BLaER1 (cell line): ENCODE measurements at regions not wholly inside any gene's neighbourhood (a gene's known extent, or its start where the extent isn't known, plus 50 kb on each side); places are given as distances from the start of the nearest gene placed in this dataset.
"Not testable (repeated sequence)": the region's sequence is repeated elsewhere in the genome, so short reads cannot be mapped to it uniquely, and the experiment has no call there.

Source experiments
- H3K27ac ChIP-seq: shearing (Covaris generic); formaldehyde crosslinking; 2 replicates; pipeline ENCODE4 v1.8.1; 2022
- H3K27me3 ChIP-seq: shearing (Covaris generic); formaldehyde crosslinking; 2 replicates; pipeline ENCODE4 v1.8.1; 2022
- H3K36me3 ChIP-seq: shearing (Covaris generic); formaldehyde crosslinking; 2 replicates; pipeline ENCODE4 v1.8.1; 2022
- H3K4me1 ChIP-seq: shearing (Covaris generic); formaldehyde crosslinking; 2 replicates; pipeline ENCODE4 v1.8.1; 2022
- H3K4me2 ChIP-seq: shearing (Covaris generic); formaldehyde crosslinking; 2 replicates; pipeline ENCODE4 v1.8.1; 2022
- H3K4me3 ChIP-seq: shearing (Covaris generic); formaldehyde crosslinking; 2 replicates; pipeline ENCODE4 v1.8.1; 2022
- H3K9ac ChIP-seq: shearing (Covaris generic); formaldehyde crosslinking; 2 replicates; pipeline ENCODE4 v1.8.1; 2022
- H3K9me3 ChIP-seq: shearing (Covaris generic); formaldehyde crosslinking; 2 replicates; pipeline ENCODE4 v1.8.1; 2022
- H4K20me1 ChIP-seq: shearing (Covaris generic); formaldehyde crosslinking; 2 replicates; pipeline ENCODE4 v1.8.1; 2022
- Cebpa-rat ChIP-seq: shearing (Covaris generic); IDR thresholded peaks from 2 replicates; pipeline ENCODE4 v1.8.1; 2022

DNA sequence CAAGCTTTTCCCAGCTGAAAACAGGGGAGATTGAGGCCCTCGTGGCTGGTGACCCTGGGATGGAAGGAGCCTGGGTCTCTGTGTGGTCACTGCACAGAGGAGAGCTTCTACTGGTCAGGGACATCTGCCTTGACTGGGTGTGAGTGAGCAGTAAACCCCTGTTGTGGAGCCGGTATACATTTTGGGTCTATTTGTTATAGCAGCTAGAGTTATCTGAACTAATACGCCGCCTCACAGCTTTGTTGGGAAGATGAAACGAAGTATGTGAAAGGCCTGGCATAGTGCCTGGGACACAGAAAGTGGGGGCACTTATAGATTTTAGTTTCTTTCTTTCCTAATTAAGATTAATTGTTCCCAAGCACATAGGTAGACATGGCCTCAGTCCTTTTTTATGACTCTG lies 72.2 kb upstream of the HPCAL1 start:
- Histone ChIP-seq H3K27ac (no peak overlapping the region), H3K27me3 (no peaks in the 10 kb centered on the region), H3K36me3 (no peaks in the 10 kb centered on the region), H3K9ac (no peak overlapping the region), H3K4me3 (no peak overlapping the region), H3K4me1 (peaks cover 30% of the 10 kb centered on the region), H3K4me2 (no peak overlapping the region), H3K9me3 (no peaks in the 10 kb centered on the region), H4K20me1 (no peaks in the 10 kb centered on the region)
- TF ChIP-seq Cebpa-rat = no peak

DNA sequence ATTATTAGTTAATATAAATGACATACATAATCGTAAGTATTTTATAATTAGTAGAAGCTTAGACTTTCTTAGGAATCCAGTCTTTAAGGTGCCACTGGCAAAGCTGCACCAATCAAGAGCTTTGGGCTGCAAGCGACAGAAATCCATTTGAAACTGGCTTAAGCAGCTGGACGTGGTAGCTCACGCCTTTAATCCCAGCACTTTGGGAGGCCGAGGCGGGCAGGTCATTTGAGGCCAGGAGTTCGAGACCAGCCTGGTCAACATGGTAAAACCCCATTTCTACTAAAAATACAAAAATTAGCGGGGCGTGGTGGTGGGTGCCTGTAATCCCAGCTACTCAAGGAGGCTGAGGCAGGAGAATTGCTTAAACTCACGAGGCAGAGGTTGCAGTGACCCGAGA lies 71.8 kb upstream of the HPCAL1 start:
- H3K4me3 ChIP-seq, H3K9me3 ChIP-seq, H4K20me1 ChIP-seq, H3K27ac ChIP-seq, H3K36me3 ChIP-seq, H3K9ac ChIP-seq, H3K27me3 ChIP-seq, H3K4me2 ChIP-seq: not testable (repeated sequence)
- peaks cover 25% of the 10 kb centered on the region for H3K4me1 ChIP-seq

DNA sequence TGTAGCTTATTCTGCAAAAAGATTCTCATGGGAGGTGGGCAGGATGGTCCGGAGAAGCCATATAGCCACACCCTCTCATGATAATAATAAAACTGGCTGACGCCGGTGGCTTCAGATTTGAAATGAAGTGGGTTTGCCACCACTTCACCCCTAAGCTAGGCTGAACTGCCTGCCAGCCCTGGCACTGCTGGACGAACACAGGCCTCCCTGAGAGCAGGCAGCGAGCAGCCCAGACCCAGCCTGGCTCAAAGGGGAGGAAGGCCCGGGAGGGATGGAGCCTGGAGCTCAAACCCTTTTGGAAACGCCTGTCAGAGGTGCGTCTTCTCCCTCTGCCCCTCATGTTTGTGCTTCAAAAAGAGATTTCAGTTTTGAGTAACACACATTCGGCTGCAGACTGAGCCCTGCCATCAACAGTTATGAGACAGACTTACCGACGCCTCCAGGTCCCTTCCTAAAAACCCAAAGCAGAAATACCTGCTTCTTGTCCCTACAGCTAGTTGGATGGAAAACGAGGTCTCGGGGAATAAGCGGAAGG lies 71.1 kb upstream of the HPCAL1 start:
- H4K20me1 ChIP-seq = no peaks in the 10 kb centered on the region
- H3K4me2 ChIP-seq = no peak overlapping the region
- no peak overlapping the region for H3K9ac ChIP-seq
- H3K27me3 ChIP-seq = no peaks in the 10 kb centered on the region
- H3K36me3 ChIP-seq = no peaks in the 10 kb centered on the region
- H3K4me1 ChIP-seq = peaks cover 25% of the 10 kb centered on the region
- H3K27ac ChIP-seq = no peak overlapping the region
- no peaks in the 10 kb centered on the region for H3K9me3 ChIP-seq
- H3K4me3 ChIP-seq = no peak overlapping the region
- TF ChIP-seq Cebpa-rat = no peak

DNA sequence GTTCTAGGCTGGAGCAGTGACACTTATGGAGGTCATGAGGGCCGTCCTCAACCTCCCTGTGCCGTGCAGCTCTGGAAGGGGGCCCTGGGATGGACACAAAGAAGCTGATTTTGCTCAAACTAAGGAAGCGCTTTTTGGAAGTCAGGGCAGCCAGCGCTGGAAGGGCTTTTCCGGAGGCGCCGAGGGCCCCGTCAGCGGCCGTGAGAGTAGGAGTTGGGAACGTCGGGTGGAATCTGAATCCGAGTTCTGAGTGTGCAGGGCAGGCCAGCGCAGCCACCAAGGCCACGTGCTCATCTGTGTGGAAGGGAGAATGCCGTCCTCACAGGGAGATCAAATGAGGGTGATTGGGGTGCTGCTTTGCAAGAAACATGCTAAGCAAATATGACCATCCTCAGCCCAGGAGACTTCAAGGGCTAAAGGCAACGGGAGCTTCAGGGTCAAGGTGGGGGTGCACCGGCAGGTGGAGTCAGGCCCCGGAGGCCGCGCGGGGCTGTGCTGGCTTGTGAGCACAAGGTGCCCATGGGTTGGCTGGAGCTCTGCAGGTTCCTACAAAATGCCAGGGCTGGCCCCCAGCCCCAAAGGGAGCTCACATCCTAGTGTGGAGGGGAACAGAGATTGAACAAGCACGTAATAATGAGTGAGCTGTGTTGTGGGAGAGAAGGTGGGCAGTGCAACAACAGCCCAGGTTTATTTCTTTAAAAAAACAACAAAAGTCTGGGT lies 70.4 kb upstream of the HPCAL1 start:
- no peaks in the 10 kb centered on the region for H3K36me3 ChIP-seq
- TF ChIP-seq Cebpa-rat = no peak
- no peaks in the 10 kb centered on the region for H3K9me3 ChIP-seq
- no peaks in the 10 kb centered on the region for H4K20me1 ChIP-seq
- no peaks in the 10 kb centered on the region for H3K27me3 ChIP-seq
- peaks cover 22% of the 10 kb centered on the region for H3K4me1 ChIP-seq
- no peak overlapping the region for H3K4me3 ChIP-seq
- H3K9ac ChIP-seq = no peak overlapping the region
- no peak overlapping the region for H3K27ac ChIP-seq
- H3K4me2 ChIP-seq = no peak overlapping the region

DNA sequence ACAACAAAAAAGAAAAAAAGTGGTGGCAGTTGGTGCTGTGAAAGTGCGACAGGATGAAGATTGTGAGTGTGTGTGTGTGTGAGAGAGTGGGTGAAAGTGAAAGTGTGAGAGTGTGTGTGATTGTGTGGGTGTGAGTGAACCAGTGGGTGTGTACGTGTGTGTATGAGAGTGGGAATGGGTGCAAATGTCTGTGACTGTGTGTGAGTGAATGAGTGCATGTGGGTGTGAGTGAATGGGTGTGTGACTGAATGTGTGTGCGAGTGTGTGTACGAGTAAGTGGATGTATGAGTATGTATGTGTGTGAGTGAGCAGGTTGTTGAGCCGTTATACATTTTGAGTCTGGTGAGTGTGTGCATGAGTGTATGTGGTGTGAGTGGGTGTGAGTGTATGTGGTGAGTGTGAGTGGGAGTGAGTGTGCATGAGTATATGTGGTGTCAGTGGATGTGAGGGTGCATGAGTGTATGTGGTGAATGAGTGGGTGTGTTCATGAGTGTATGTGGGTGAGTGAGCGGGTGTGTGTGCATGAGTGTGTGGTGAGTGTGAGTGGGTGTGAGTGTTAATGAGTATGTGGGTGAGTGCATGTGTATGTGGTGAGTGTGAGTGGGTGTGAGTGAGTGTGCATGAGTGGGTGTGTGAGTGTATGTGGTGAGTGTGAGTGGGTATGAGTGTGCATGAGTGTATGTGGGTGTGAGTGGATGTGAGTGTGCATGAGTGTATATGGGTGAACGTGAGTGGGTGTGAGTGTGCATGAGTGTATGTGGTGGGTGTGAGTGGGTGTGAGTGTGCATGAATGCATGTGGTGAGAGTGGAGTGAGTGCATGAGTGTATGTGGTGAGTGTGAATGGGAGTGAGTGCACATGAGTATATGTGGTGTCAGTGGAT lies 69.3 kb upstream of the HPCAL1 start:
- Histone ChIP-seq H3K27me3 (no peaks in the 10 kb centered on the region), H3K4me2 (no peak overlapping the region), H3K4me1 (peaks cover 15% of the 10 kb centered on the region), H3K4me3 (no peak overlapping the region), H3K27ac (no peak overlapping the region), H3K36me3 (no peaks in the 10 kb centered on the region), H3K9me3 (no peaks in the 10 kb centered on the region), H4K20me1 (no peaks in the 10 kb centered on the region), H3K9ac (no peak overlapping the region)
- TF ChIP-seq Cebpa-rat = no peak

DNA sequence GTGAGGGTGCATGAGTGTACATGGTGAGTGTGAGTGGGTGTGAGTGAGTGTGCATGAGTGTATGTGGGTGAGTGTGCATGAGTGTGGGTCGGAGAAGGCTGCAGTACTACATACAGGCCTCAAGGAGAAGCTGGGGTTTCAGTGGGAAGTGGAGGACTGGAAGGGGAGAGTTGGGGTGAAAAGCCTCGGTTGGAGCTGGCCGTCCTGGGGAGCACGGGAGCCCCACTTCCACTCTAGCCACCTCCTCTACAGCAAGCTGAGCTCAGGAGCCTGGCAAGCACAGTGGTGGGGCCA lies 68.7 kb upstream of the HPCAL1 start:
- Histone ChIP-seq H3K27ac (no peak overlapping the region), H3K9me3 (no peaks in the 10 kb centered on the region), H3K4me3 (no peak overlapping the region), H3K36me3 (no peaks in the 10 kb centered on the region), H4K20me1 (no peaks in the 10 kb centered on the region), H3K4me1 (peaks cover 15% of the 10 kb centered on the region), H3K27me3 (no peaks in the 10 kb centered on the region), H3K9ac (no peak overlapping the region), H3K4me2 (0 out of 2 replicates have a peak overlapping the region, but pooled peaks have one; percentile 9)
- no peak for TF ChIP-seq Cebpa-rat

DNA sequence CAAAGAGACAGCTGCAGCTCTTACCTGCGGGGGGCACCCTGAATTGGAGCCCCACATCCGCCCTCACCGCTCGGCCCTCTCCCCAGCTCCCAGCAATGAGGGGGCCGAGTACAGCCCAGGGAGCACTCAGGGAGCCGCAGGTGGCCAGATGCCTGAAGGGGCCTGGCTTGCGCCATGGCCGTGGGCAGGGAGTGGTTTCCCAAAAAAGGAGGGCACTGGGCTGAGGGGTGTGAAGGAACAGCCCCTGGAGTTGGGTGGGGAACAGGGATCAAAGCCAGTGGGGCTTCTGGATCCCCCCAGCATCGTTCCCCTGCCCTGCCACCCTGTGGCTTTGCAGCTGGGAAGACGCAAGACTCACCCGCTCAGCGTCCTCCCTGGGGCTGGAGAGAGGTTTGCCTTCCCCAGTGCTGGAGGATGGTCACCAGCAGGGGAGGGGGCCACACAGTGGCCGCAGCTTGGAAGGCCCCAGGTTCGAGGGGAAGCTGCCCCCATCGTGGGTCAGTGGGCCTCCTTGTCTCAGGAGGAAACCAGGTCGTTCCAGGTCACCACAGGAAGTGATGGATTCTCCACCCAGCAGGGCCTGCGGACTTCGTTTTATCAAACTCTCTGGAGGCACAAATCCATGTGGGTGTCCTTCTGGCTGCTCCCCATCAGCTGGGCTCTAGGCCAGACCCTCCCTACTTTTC lies 68.2 kb upstream of the HPCAL1 start:
- Histone ChIP-seq H3K9me3 (no peaks in the 10 kb centered on the region), H3K4me3 (no peak overlapping the region), H3K27ac (no peak overlapping the region), H3K4me2 (peak overlapping the region; percentile 9; the same call in 1 of the 2 replicates), H3K27me3 (no peaks in the 10 kb centered on the region), H3K9ac (no peak overlapping the region), H3K36me3 (no peaks in the 10 kb centered on the region), H3K4me1 (peaks cover 15% of the 10 kb centered on the region), H4K20me1 (no peaks in the 10 kb centered on the region)
- TF ChIP-seq Cebpa-rat = no peak

DNA sequence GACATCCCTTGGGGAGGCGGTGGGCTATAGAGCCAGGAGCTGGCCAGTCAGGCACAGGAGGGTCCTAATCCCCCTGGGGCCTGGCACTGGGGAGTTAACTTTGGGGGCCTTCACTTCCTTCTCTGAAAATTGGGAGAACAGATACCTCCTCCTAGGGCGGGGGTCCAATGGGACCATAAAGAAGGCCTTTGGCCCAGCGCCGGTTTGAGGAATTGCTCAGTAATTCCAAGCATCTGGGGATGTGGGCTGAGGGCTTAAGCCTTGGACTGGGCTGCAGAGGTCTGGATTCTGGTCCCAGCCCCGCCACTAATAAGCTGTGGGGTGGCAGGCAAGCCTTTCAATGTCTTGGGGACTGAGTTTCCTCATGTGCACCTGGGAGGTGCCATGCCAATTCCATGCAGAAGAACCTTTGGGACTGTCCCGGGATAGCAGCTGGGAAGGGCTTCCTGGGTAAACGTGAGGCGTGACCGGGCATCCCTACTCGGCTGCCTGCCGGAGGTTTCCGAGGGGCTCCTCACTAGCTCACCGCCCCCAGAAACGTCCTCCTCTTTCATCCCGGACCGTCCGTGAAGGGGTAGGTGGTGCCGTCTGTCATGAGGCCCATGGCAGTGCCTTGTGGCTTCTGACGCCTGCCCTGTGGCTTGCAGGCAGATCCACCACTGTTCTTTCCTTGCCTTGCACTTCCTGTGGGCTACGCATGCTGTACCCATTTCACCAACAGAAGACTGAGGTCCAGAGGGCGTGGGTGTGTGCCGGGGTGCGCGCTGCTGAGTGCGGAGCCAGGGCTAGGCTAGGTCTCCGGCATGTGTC lies 67.4 kb upstream of the HPCAL1 start:
- Histone ChIP-seq H3K27me3 (no peaks in the 10 kb centered on the region), H4K20me1 (no peaks in the 10 kb centered on the region), H3K4me1 (peaks cover 15% of the 10 kb centered on the region), H3K27ac (no peak overlapping the region), H3K9me3 (no peaks in the 10 kb centered on the region), H3K9ac (no peak overlapping the region), H3K36me3 (no peaks in the 10 kb centered on the region), H3K4me2 (no peak overlapping the region), H3K4me3 (no peak overlapping the region)
- TF ChIP-seq Cebpa-rat = no peak

DNA sequence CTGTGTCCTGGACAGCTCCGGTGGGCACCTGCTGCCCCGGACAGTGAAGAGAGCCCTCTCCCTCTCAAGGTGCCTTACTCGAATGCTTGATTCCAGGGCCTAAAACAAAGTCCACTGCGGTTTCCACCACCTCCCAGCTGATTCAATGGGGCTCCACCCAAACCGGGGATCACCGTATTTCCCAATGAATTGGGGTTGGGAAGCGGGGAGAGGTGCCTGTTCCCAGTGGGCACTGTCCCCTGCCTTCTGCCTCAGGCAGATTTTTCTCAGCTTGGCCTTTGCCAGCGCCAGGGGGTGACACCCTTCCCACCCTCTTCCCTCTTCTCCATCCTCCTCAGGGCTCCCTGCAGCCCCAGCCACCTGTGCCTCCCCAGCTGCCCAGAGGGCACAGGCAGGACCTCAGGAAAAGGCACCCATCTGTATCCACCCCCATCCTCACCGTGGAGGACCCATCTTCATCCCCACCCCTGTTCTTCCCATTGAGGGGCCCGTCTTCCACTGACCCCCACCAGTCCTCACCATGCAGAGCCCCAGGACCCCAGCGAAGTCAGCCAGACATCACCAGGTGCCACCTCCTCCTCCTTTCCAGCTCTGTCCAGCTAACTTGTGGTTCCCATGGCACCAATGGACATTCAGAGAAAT lies 66.7 kb upstream of the HPCAL1 start:
- Histone ChIP-seq H3K4me2 (no peak overlapping the region), H3K27me3 (no peaks in the 10 kb centered on the region), H3K36me3 (no peaks in the 10 kb centered on the region), H3K4me1 (peaks cover 15% of the 10 kb centered on the region), H3K4me3 (no peak overlapping the region), H4K20me1 (no peaks in the 10 kb centered on the region), H3K9me3 (no peaks in the 10 kb centered on the region), H3K27ac (no peak overlapping the region), H3K9ac (no peak overlapping the region)
- no peak for TF ChIP-seq Cebpa-rat
